ENCODE measurements at regions not wholly inside any gene's neighbourhood (a gene's known extent, or its start where the extent isn't known, plus 50 kb on each side); places are given as distances from the start of the nearest gene placed in this dataset.

GRCh38 chr13:108127406-108127805, 87.9 kb downstream of the LIG4 start:
- H3K4me1 Mint-ChIP-seq (ENCODE audit: low read depth): no peaks in the 10 kb centered on the region
- no peak for ATAC-seq (ENCODE audit: poor library complexity)

DNA sequence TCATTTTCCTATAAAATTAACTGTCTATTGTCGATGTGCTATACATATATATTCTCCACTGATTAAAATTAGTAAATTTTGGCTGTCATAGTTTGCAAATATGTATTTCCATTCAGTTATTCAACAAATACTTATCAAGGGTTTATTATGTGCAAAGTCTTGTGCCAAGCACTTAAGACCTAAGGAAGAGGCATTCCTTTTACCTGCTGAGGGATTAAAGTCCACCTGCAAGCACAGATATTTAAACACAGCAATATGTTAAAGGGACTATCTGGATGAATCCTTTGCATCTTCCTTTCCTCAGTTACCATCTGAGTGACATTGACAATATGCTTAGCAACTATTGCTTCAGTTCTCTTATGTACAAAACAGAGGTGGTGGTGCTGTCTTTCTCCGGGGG, 89.3 kb downstream of the LIG4 start:
- DNase-seq (no peak), ATAC-seq (ENCODE audit: poor library complexity) (no peak)
- Mint-ChIP-seq H3K4me3 (no peak overlapping the region), H3K4me1 (ENCODE audit: low read depth) (no peaks in the 10 kb centered on the region), H3K9me3 (peaks cover 3% of the 10 kb centered on the region), H3K27ac (no peak overlapping the region), H3K36me3 (ENCODE audit: low read depth) (no peaks in the 10 kb centered on the region), H3K27me3 (peaks cover 16% of the 10 kb centered on the region)
- TF ChIP-seq, protein P1, sequence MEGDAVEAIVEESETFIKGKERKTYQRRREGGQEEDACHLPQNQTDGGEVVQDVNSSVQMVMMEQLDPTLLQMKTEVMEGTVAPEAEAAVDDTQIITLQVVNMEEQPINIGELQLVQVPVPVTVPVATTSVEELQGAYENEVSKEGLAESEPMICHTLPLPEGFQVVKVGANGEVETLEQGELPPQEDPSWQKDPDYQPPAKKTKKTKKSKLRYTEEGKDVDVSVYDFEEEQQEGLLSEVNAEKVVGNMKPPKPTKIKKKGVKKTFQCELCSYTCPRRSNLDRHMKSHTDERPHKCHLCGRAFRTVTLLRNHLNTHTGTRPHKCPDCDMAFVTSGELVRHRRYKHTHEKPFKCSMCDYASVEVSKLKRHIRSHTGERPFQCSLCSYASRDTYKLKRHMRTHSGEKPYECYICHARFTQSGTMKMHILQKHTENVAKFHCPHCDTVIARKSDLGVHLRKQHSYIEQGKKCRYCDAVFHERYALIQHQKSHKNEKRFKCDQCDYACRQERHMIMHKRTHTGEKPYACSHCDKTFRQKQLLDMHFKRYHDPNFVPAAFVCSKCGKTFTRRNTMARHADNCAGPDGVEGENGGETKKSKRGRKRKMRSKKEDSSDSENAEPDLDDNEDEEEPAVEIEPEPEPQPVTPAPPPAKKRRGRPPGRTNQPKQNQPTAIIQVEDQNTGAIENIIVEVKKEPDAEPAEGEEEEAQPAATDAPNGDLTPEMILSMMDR (IDR thresholded peaks at IDR 0.05): no peak
- Histone ChIP-seq H3K27ac (ENCODE audit: low read depth in 1 of 2, low read length in 2 of 2) (no peak overlapping the region), H3K4me1 (ENCODE audit: insufficient read depth, low read length) (no peaks in the 10 kb centered on the region), H3K9me3 (ENCODE audit: control insufficient read depth in 1 of 2, insufficient read depth in 1 of 2, low read length in 2 of 2) (no peaks in the 10 kb centered on the region), H3K4me3 (ENCODE audit: low read length) (no peak overlapping the region), H3K27me3 (ENCODE audit: control insufficient read depth in 1 of 2, insufficient read depth in 2 of 2, low read length in 2 of 2) (no peaks in the 10 kb centered on the region), H3K36me3 (ENCODE audit: insufficient read depth, low read length) (no peaks in the 10 kb centered on the region)
- ChIA-PET CTCF (no interaction called here), POLR2A (no interaction called here)
- intact Hi-C loops (cut with DNase I, micrococcal nuclease): no loop called here

More at GRCh38 chr13:108127406-108127805, 87.9 kb downstream of the LIG4 start:
- Mint-ChIP-seq H3K9me3 (peaks cover 3% of the 10 kb centered on the region), H3K27me3 (peaks cover 14% of the 10 kb centered on the region), H3K27ac (no peak overlapping the region), H3K4me3 (no peak overlapping the region), H3K36me3 (ENCODE audit: low read depth) (no peaks in the 10 kb centered on the region)
- TF ChIP-seq, protein P1 (IDR thresholded peaks at IDR 0.05): no peak
- Histone ChIP-seq H3K27me3 (ENCODE audit: control insufficient read depth in 1 of 2, insufficient read depth in 2 of 2, low read length in 2 of 2) (no peaks in the 10 kb centered on the region), H3K4me1 (ENCODE audit: insufficient read depth, low read length) (no peaks in the 10 kb centered on the region), H3K9me3 (ENCODE audit: control insufficient read depth in 1 of 2, insufficient read depth in 1 of 2, low read length in 2 of 2) (no peaks in the 10 kb centered on the region), H3K4me3 (ENCODE audit: low read length) (no peak overlapping the region), H3K27ac (ENCODE audit: low read depth in 1 of 2, low read length in 2 of 2) (no peak overlapping the region), H3K36me3 (ENCODE audit: insufficient read depth, low read length) (no peaks in the 10 kb centered on the region)
- intact Hi-C loops (cut with DNase I, micrococcal nuclease): no loop called here
- POLR2A ChIA-PET: no interaction called here
- DNase-seq: no peak
- CTCF ChIA-PET: no interaction called here

- ChIA-PET POLR2A (no interaction called here), CTCF (no interaction called here)
- Mint-ChIP-seq H3K4me3 (no peak overlapping the region), H3K27ac (no peak overlapping the region), H3K27me3 (peaks cover 14% of the 10 kb centered on the region), H3K36me3 (ENCODE audit: low read depth) (no peaks in the 10 kb centered on the region), H3K4me1 (ENCODE audit: low read depth) (no peaks in the 10 kb centered on the region), H3K9me3 (no peaks in the 10 kb centered on the region)
- Histone ChIP-seq H3K36me3 (ENCODE audit: insufficient read depth, low read length) (no peaks in the 10 kb centered on the region), H3K9me3 (ENCODE audit: control insufficient read depth in 1 of 2, insufficient read depth in 1 of 2, low read length in 2 of 2) (no peaks in the 10 kb centered on the region), H3K4me1 (ENCODE audit: insufficient read depth, low read length) (no peaks in the 10 kb centered on the region), H3K4me3 (ENCODE audit: low read length) (no peak overlapping the region), H3K27me3 (ENCODE audit: control insufficient read depth in 1 of 2, insufficient read depth in 2 of 2, low read length in 2 of 2) (no peaks in the 10 kb centered on the region), H3K27ac (ENCODE audit: low read depth in 1 of 2, low read length in 2 of 2) (no peak overlapping the region)
- intact Hi-C loops (cut with DNase I, micrococcal nuclease): no loop called here
- ATAC-seq (ENCODE audit: poor library complexity): no peak
- TF ChIP-seq, protein P1 (IDR thresholded peaks at IDR 0.05): no peak
- DNase-seq: no peak
Observed at GRCh38 chr13:108121406-108121805, 93.9 kb downstream of the LIG4 start.

All from CD4-positive, alpha-beta T cell (primary cell).